Sigmoid colon (tissue), 6 donors: ENCODE measurements at regions not wholly inside any gene's neighbourhood (a gene's known extent, or its start where the extent isn't known, plus 50 kb on each side); places are given as distances from the start of the nearest gene placed in this dataset.
"Not testable (repeated sequence)": the region's sequence is repeated elsewhere in the genome, so short reads cannot be mapped to it uniquely, and the experiment has no call there.

Source experiments
- DNase-seq: peaks from one replicate; pipeline ENCODE4 v3.0.0-alpha.2; 2019
- H3K27ac ChIP-seq, 4 donors: fragments of 200-600 bp; sonication (generic); one replicate each; pipeline ENCODE4 v1.5.1; 2016 to 2019; ENCODE audit warnings: mild to moderate bottlenecking in 1 of 4
- H3K27me3 ChIP-seq, 3 donors: fragments of 200-600 bp; sonication (generic); one replicate each; pipeline ENCODE4 v1.5.1; 2019; ENCODE audit warnings: mild to moderate bottlenecking in 1 of 3
- H3K36me3 ChIP-seq, 4 donors: fragments of 200-600 bp; sonication (generic); one replicate each; pipeline ENCODE4 v1.5.1; 2016 to 2019
- H3K4me1 ChIP-seq, 4 donors: fragments of 200-600 bp; sonication (generic); one replicate each; pipeline ENCODE4 v1.5.1; 2017 to 2019
- H3K4me3 ChIP-seq, 4 donors: fragments of 200-600 bp; sonication (generic); one replicate each; pipeline ENCODE4 v1.5.1; 2017 to 2019; ENCODE audit warnings: mild to moderate bottlenecking in 2 of 4, moderate library complexity in 1 of 4
- H3K9me3 ChIP-seq, 4 donors: fragments of 200-600 bp in 3 of 4; sonication (generic) in 3 of 4; one replicate each; pipeline versions ENCODE4 v1.5.1 to v1.6.1; 2013 to 2019
- CTCF ChIP-seq, 4 experiments: fragments of 450-650 bp in 3 of 4; fragments of 200-600 bp in 1 of 4; IDR thresholded peaks; one replicate each; pipeline ENCODE4 v1.5.1; 2016 to 2019; ENCODE audit warnings: antibody characterized with exemption in 4 of 4, mild to moderate bottlenecking in 3 of 4, moderate library complexity in 2 of 4
- EP300 ChIP-seq, 4 donors: sonication (generic); formaldehyde crosslinking; IDR thresholded peaks; one replicate each; pipeline ENCODE4 v1.6.1; 2017; ENCODE audit warnings: antibody characterized with exemption in 4 of 4
- POLR2A ChIP-seq, 2 donors: fragments of 450-650 bp; IDR thresholded peaks; one replicate each; pipeline ENCODE4 v1.6.1; 2016; ENCODE audit warnings: antibody characterized with exemption in 2 of 2, mild to moderate bottlenecking in 2 of 2, moderate library complexity in 2 of 2
- POLR2AphosphoS5 ChIP-seq, 4 donors: sonication (generic); formaldehyde crosslinking; IDR thresholded peaks; one replicate each; pipeline ENCODE4 v1.6.1; 2017; ENCODE audit warnings: antibody characterized with exemption in 4 of 4
- WGBS, 2 donors: extraction: QIAGEN DNeasy Blood & Tissue Kit; methylation state at CpG; one replicate each; pipeline ENCODE4 v1.1.7; 2013; 5-methylcytosine and 5-hydroxymethylcytosine counted together
- intact Hi-C: fragments of 100-400 bp; cut with DNase I; formaldehyde crosslinking; loops from one replicate; pipeline ENCODE4 v1.15.1; 2023
- donor health status: healthy with polysubstance abuse.
- donor health status: healthy.

- intact Hi-C loops, result no loop called here
- Histone ChIP-seq H3K4me1 (no peaks in the 10 kb centered on the region), H3K4me3 (no peak overlapping the region), H3K27me3 (no peaks in the 10 kb centered on the region), H3K9me3 (no peaks in the 10 kb centered on the region), H3K27ac (no peak overlapping the region), H3K36me3 (no peaks in the 10 kb centered on the region)
- no peak for DNase-seq
- TF ChIP-seq POLR2A (IDR thresholded peaks at IDR 0.05), result no peak
- TF ChIP-seq EP300 (IDR thresholded peaks at IDR 0.05), result no peak
- TF ChIP-seq POLR2AphosphoS5 (IDR thresholded peaks at IDR 0.05), result no peak
- no peak for TF ChIP-seq CTCF (IDR thresholded peaks at IDR 0.05)
- WGBS, 2 donors, result 36 to 75% methylated on average over 1 of the region's 1 CpG
These were observed 599.5 kb downstream of the FLRT2 start for GRCh38 chr14:86129426-86129825.

- TF ChIP-seq POLR2A (IDR thresholded peaks at IDR 0.05), result no peak
- no peak for TF ChIP-seq EP300 (IDR thresholded peaks at IDR 0.05)
- TF ChIP-seq CTCF (IDR thresholded peaks at IDR 0.05), result no peak
- no peak for TF ChIP-seq POLR2AphosphoS5 (IDR thresholded peaks at IDR 0.05)
- 82 to 91% methylated on average over 4 of the region's 4 CpGs for WGBS, 2 donors
- H3K4me1 ChIP-seq, result no peaks in the 10 kb centered on the region
- no peak for DNase-seq
- no peak overlapping the region for H3K27ac ChIP-seq
- H3K36me3 ChIP-seq, result no peaks in the 10 kb centered on the region
- no peak overlapping the region for H3K4me3 ChIP-seq
- peaks cover 0 to 4% (median 0%) of the 10 kb centered on the region in 4 donors for H3K9me3 ChIP-seq
- H3K27me3 ChIP-seq, result no peaks in the 10 kb centered on the region
- intact Hi-C loops, result no loop called here
These were observed 594.4 kb downstream of the FLRT2 start for GRCh38 chr14:86124328-86124727.

- no peak for DNase-seq
- Histone ChIP-seq H3K27ac (no peak overlapping the region), H3K4me3 (no peak overlapping the region), H3K36me3 (no peaks in the 10 kb centered on the region), H3K9me3 (peaks cover 0 to 2% (median 0%) of the 10 kb centered on the region in 4 donors), H3K27me3 (no peaks in the 10 kb centered on the region), H3K4me1 (no peaks in the 10 kb centered on the region)
- WGBS, 2 donors, result 69 to 74% methylated on average over 1 of the region's 1 CpG
- TF ChIP-seq EP300 (IDR thresholded peaks at IDR 0.05) (no peak), CTCF (IDR thresholded peaks at IDR 0.05) (no peak), POLR2A (IDR thresholded peaks at IDR 0.05) (no peak), POLR2AphosphoS5 (IDR thresholded peaks at IDR 0.05) (no peak)
- intact Hi-C loops, result no loop called here
These were observed 586.0 kb downstream of the FLRT2 start for GRCh38 chr14:86115972-86116371.

GRCh38 chr14:86110871-86111270, 580.9 kb downstream of the FLRT2 start:
- H3K27ac ChIP-seq, H3K4me3 ChIP-seq, H3K36me3 ChIP-seq, H3K9me3 ChIP-seq, intact Hi-C loops, DNase-seq, H3K27me3 ChIP-seq, H3K4me1 ChIP-seq: not testable (repeated sequence)
- 86 to 90% methylated on average over 13 of the region's 13 CpGs for WGBS, 2 donors

GRCh38 chr14:86104691-86105265, 574.8 kb downstream of the FLRT2 start:
- intact Hi-C loops, result no loop called here
- no peak for DNase-seq
- WGBS, 2 donors, result 39 to 63% methylated on average over 3 of the region's 3 CpGs

More at GRCh38 chr14:86104691-86105265, 574.8 kb downstream of the FLRT2 start:
- Histone ChIP-seq H3K9me3 (no peaks in the 10 kb centered on the region), H3K4me3 (no peak overlapping the region), H3K36me3 (no peaks in the 10 kb centered on the region), H3K27me3 (no peaks in the 10 kb centered on the region), H3K4me1 (no peaks in the 10 kb centered on the region), H3K27ac (no peak overlapping the region)
- TF ChIP-seq POLR2AphosphoS5 (IDR thresholded peaks at IDR 0.05) (no peak), CTCF (IDR thresholded peaks at IDR 0.05) (no peak), POLR2A (IDR thresholded peaks at IDR 0.05) (no peak), EP300 (IDR thresholded peaks at IDR 0.05) (no peak)
